Peyer's patch (tissue), 4 donors: ENCODE measurements at regions not wholly inside any gene's neighbourhood (a gene's known extent, or its start where the extent isn't known, plus 50 kb on each side); places are given as distances from the start of the nearest gene placed in this dataset.

Experiments used
- DNase-seq, 3 donors: peaks; one replicate each; pipeline ENCODE4 v3.0.0-alpha.2; 2017 to 2019
- H3K27ac ChIP-seq, 4 donors: fragments of 200-600 bp; sonication (generic); one replicate each; pipeline ENCODE4 v1.5.1; 2016 to 2019
- H3K27me3 ChIP-seq, 2 donors: fragments of 200-600 bp; sonication (generic); one replicate each; pipeline ENCODE4 v1.5.1; 2019
- H3K36me3 ChIP-seq, 3 donors: fragments of 200-600 bp; sonication (generic); one replicate each; pipeline ENCODE4 v1.5.1; 2016 to 2019
- H3K4me1 ChIP-seq, 4 donors: fragments of 200-600 bp; sonication (generic); one replicate each; pipeline ENCODE4 v1.5.1; 2016 to 2019
- H3K4me3 ChIP-seq, 4 donors: fragments of 200-600 bp; sonication (generic); 1 replicate in 3 of 4; 2 replicates in 1 of 4; pipeline ENCODE4 v1.5.1; 2016 to 2019; ENCODE audit warnings: mild to moderate bottlenecking in 1 of 4
- H3K9me3 ChIP-seq, 4 donors: fragments of 200-600 bp; sonication (generic); one replicate each; pipeline ENCODE4 v1.5.1; 2016 to 2019; ENCODE audit warnings: mild to moderate bottlenecking in 1 of 4
- POLR2A ChIP-seq, 2 donors: fragments of 450-650 bp; IDR thresholded peaks; one replicate each; pipeline ENCODE4 v1.5.1; 2017; ENCODE audit warnings: antibody characterized with exemption in 2 of 2, mild to moderate bottlenecking in 2 of 2, moderate library complexity in 2 of 2
- TF ChIP-seq, protein P1 (sequence below), 6 experiments: fragments of 450-650 bp in 4 of 6; fragments of 200-600 bp in 2 of 6; sonication (generic) in 1 of 6; IDR thresholded peaks; one replicate each; pipeline ENCODE4 v1.5.1; 2017 to 2019; ENCODE audit warnings: antibody characterized with exemption in 6 of 6, mild to moderate bottlenecking in 3 of 6, moderate library complexity in 1 of 6

DNA sequence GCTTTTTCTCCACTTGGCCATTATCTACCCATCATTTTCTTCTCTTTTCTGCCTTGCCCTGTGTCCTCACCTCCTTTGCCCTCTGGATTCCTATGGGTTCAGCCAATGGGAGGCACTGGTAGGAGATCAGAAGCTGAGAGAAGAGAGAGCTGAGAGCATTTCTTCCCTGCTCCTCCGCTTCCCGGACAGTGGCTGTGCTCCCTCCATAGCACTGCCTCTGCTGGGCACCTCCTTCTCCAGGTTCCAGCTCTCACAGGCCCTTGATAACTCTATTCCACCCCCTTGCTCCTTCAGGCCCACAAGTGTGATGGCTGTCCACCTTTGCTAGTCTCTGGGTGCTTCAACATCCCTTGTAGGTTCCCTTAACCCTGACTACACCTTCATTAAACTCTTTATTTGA is 79.6 kb downstream of the LSM5 start:
- Histone ChIP-seq H3K9me3 (no peaks in the 10 kb centered on the region), H3K27me3 (no peaks in the 10 kb centered on the region), H3K36me3 (no peaks in the 10 kb centered on the region), H3K4me3 (no peak overlapping the region), H3K27ac (no peak overlapping the region), H3K4me1 (no peaks in the 10 kb centered on the region)
- DNase-seq = no peak
- TF ChIP-seq POLR2A (IDR thresholded peaks at IDR 0.05) = no peak
- TF ChIP-seq, protein P1, sequence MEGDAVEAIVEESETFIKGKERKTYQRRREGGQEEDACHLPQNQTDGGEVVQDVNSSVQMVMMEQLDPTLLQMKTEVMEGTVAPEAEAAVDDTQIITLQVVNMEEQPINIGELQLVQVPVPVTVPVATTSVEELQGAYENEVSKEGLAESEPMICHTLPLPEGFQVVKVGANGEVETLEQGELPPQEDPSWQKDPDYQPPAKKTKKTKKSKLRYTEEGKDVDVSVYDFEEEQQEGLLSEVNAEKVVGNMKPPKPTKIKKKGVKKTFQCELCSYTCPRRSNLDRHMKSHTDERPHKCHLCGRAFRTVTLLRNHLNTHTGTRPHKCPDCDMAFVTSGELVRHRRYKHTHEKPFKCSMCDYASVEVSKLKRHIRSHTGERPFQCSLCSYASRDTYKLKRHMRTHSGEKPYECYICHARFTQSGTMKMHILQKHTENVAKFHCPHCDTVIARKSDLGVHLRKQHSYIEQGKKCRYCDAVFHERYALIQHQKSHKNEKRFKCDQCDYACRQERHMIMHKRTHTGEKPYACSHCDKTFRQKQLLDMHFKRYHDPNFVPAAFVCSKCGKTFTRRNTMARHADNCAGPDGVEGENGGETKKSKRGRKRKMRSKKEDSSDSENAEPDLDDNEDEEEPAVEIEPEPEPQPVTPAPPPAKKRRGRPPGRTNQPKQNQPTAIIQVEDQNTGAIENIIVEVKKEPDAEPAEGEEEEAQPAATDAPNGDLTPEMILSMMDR (IDR thresholded peaks at IDR 0.05) = no peak

- Histone ChIP-seq H3K4me3 (no peak overlapping the region), H3K4me1 (no peaks in the 10 kb centered on the region), H3K27ac (no peak overlapping the region), H3K36me3 (no peaks in the 10 kb centered on the region), H3K9me3 (no peaks in the 10 kb centered on the region), H3K27me3 (no peaks in the 10 kb centered on the region)
- DNase-seq = no peak
- TF ChIP-seq, protein P1 (IDR thresholded peaks at IDR 0.05) = no peak
- no peak for TF ChIP-seq POLR2A (IDR thresholded peaks at IDR 0.05)
These were observed 83.8 kb downstream of the LSM5 start for GRCh38 chr7:32406386-32406785.

DNA sequence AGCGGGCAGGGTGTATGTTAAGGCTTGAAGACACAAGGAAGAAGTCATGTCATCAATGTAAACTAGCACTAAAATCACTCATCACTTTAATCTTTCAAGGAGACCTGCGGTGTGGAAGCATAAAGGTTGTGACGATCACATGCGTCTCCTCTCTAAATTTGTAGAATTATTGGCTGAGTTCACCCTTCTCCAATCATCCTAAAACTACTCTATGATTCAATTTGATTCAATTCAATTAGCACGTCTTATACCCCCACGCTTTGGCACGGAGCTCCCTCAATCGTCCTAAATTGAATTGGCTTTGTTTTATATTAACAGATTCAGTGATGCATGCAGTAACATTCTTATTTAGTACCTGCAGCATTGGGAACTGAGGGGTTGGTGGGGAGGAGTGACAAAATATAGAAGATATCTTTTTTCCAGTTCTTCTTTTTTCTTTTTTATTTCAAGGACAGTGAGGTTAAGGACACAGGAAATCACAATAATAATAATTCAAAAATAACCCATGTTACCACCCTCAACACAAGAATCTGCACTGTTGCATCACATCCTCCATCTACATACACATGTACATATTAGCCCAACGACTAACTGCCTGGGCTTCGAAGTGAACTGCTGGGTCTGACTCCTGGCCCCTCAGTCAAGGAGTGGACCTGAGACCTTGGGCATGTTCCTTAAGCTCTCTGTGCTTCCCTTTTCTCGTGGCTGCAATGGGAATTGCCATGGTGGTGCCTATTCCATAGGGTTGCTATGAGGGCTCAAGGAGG is 86.5 kb downstream of the LSM5 start:
- DNase-seq = no peak
- no peaks in the 10 kb centered on the region for H3K36me3 ChIP-seq
- no peaks in the 10 kb centered on the region for H3K9me3 ChIP-seq
- H3K27ac ChIP-seq = no peak overlapping the region
- TF ChIP-seq, protein P1 (IDR thresholded peaks at IDR 0.05) = no peak
- TF ChIP-seq POLR2A (IDR thresholded peaks at IDR 0.05) = no peak
- no peaks in the 10 kb centered on the region for H3K27me3 ChIP-seq
- no peak overlapping the region for H3K4me3 ChIP-seq
- H3K4me1 ChIP-seq = no peaks in the 10 kb centered on the region

DNA sequence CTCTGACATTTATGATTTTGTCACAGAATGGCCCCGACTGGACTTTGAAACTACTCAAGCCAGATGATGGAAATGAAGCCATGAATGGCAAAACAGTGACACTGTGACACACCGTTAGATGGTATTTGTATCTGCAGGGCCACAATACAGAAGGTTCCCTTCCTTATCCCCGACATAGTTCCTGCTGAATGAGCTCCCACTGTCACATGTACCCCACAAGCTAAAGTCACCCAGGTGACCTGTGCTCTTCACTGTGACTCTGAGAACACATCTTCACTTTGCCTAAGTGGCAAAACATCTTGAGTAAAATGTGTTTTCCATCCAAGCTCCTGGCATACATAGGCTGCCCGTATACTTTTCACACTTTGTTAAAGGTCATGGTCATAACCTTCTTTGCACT is 89.5 kb downstream of the LSM5 start:
- H3K27me3 ChIP-seq = no peaks in the 10 kb centered on the region
- H3K4me3 ChIP-seq = no peak overlapping the region
- TF ChIP-seq, protein P1 (IDR thresholded peaks at IDR 0.05) = no peak
- TF ChIP-seq POLR2A (IDR thresholded peaks at IDR 0.05) = no peak
- H3K36me3 ChIP-seq = no peaks in the 10 kb centered on the region
- no peak for DNase-seq
- H3K27ac ChIP-seq = no peak overlapping the region
- H3K9me3 ChIP-seq = no peaks in the 10 kb centered on the region
- H3K4me1 ChIP-seq = no peaks in the 10 kb centered on the region

DNA sequence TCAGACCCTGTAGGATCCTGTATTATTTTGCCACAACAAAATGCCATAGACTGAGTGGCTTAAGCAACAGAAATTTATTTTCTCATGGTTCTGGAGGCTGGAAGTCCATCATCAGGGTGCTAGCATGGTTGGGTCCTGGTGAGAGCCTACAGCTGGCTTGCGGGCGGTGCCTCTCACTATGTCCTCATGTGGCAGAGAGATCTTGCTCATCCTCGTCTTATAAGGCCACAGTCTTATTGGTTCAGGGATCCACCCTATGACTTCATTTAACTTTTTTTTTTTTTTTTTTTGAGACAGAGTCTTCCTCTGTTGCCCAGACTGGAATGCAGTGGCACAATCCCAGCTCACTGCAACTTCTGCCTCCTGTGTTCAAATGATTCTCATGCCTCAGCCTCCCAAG is 90.9 kb downstream of the LSM5 start:
- DNase-seq = no peak
- no peaks in the 10 kb centered on the region for H3K9me3 ChIP-seq
- H3K27me3 ChIP-seq = no peaks in the 10 kb centered on the region
- no peaks in the 10 kb centered on the region for H3K36me3 ChIP-seq
- no peak overlapping the region for H3K4me3 ChIP-seq
- no peak overlapping the region for H3K27ac ChIP-seq
- H3K4me1 ChIP-seq = no peaks in the 10 kb centered on the region
- no peak for TF ChIP-seq POLR2A (IDR thresholded peaks at IDR 0.05)
- TF ChIP-seq, protein P1 (IDR thresholded peaks at IDR 0.05) = no peak
